Breast epithelium (tissue), 4 donors: ENCODE measurements at regions not wholly inside any gene's neighbourhood (a gene's known extent, or its start where the extent isn't known, plus 50 kb on each side); places are given as distances from the start of the nearest gene placed in this dataset.

Source experiments
- DNase-seq, 2 donors: peaks; one replicate each; pipeline ENCODE4 v3.0.0-alpha.2; 2019; ENCODE audit warnings: low spot score in 2 of 2
- H3K27ac ChIP-seq, 2 donors: fragments of 200-600 bp; sonication (generic) in 1 of 2; one replicate each; pipeline ENCODE4 v1.5.1; 2016 to 2019; ENCODE audit warnings: mild to moderate bottlenecking in 1 of 2
- H3K27me3 ChIP-seq, 2 donors: fragments of 200-600 bp; sonication (generic) in 1 of 2; one replicate each; pipeline versions ENCODE4 v1.5.1 to v1.6.0; 2017 to 2019; ENCODE audit warnings: control low read depth in 1 of 2, mild to moderate bottlenecking in 1 of 2
- H3K36me3 ChIP-seq: fragments of 200-600 bp; one replicate; pipeline ENCODE4 v1.5.1; 2019
- H3K4me1 ChIP-seq, 2 donors: fragments of 200-600 bp; sonication (generic); one replicate each; pipeline ENCODE4 v1.5.1; 2016 to 2019; ENCODE audit warnings: control low read depth in 1 of 2
- H3K4me3 ChIP-seq, 3 donors: fragments of 200-600 bp; sonication (generic); 1 replicate in 2 of 3; 2 replicates in 1 of 3; pipeline ENCODE4 v1.5.1; 2016 to 2019; ENCODE audit warnings: mild to moderate bottlenecking in 3 of 3, moderate library complexity in 2 of 3
- H3K9me3 ChIP-seq, 2 donors: fragments of 200-600 bp; sonication (generic) in 1 of 2; one replicate each; pipeline ENCODE4 v1.5.1; 2016 to 2019; ENCODE audit warnings: control low read depth in 1 of 2
- POLR2A ChIP-seq: fragments of 450-650 bp; IDR thresholded peaks from one replicate; pipeline ENCODE4 v1.6.1; 2016; ENCODE audit warnings: antibody characterized with exemption, mild to moderate bottlenecking, moderate library complexity
- POLR2AphosphoS5 ChIP-seq, 3 donors: sonication (generic); formaldehyde crosslinking; IDR thresholded peaks; one replicate each; pipeline ENCODE4 v1.6.1; 2017; ENCODE audit warnings: antibody characterized with exemption in 3 of 3
- intact Hi-C: fragments of 100-400 bp; cut with DNase I; formaldehyde crosslinking; loops from one replicate; pipeline ENCODE4 v1.15.1; 2023; ENCODE audit warnings: low total_unique reads
- TF ChIP-seq, protein P1 (sequence below), 3 donors: fragments of 450-650 bp; IDR thresholded peaks; one replicate each; pipeline ENCODE4 v1.5.1; 2016 to 2017; ENCODE audit warnings: antibody characterized with exemption in 3 of 3, mild to moderate bottlenecking in 3 of 3, moderate library complexity in 3 of 3

DNA sequence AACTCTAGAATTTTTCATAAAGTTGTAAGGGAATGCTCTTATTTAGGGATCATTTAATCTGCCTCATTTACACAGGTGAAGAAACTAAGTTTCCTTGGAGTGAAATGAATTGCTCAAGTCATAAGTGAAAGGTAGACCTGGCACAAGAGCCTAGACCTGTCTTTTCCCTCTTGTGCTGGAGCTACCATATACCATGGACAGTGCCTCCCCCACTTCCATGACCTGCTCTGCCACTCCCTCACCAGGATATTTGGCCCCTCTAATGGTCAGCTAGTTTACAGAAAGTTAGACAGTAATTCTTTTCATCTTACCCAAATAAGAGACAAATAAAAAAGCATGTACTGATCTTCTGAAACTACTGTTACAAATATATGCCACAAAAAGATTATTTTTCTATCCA, 105.5 kb upstream of the ACO1 start:
- H3K27me3 ChIP-seq, result no peaks in the 10 kb centered on the region
- no peaks in the 10 kb centered on the region for H3K36me3 ChIP-seq
- no peak for DNase-seq
- no peaks in the 10 kb centered on the region for H3K4me1 ChIP-seq
- no peaks in the 10 kb centered on the region for H3K9me3 ChIP-seq
- TF ChIP-seq POLR2AphosphoS5 (IDR thresholded peaks at IDR 0.05), result no peak
- TF ChIP-seq, protein P1, sequence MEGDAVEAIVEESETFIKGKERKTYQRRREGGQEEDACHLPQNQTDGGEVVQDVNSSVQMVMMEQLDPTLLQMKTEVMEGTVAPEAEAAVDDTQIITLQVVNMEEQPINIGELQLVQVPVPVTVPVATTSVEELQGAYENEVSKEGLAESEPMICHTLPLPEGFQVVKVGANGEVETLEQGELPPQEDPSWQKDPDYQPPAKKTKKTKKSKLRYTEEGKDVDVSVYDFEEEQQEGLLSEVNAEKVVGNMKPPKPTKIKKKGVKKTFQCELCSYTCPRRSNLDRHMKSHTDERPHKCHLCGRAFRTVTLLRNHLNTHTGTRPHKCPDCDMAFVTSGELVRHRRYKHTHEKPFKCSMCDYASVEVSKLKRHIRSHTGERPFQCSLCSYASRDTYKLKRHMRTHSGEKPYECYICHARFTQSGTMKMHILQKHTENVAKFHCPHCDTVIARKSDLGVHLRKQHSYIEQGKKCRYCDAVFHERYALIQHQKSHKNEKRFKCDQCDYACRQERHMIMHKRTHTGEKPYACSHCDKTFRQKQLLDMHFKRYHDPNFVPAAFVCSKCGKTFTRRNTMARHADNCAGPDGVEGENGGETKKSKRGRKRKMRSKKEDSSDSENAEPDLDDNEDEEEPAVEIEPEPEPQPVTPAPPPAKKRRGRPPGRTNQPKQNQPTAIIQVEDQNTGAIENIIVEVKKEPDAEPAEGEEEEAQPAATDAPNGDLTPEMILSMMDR (IDR thresholded peaks at IDR 0.05), result no peak
- TF ChIP-seq POLR2A, result no peak
- intact Hi-C loops, result no loop called here
- H3K4me3 ChIP-seq, result no peak overlapping the region
- no peak overlapping the region for H3K27ac ChIP-seq

DNA sequence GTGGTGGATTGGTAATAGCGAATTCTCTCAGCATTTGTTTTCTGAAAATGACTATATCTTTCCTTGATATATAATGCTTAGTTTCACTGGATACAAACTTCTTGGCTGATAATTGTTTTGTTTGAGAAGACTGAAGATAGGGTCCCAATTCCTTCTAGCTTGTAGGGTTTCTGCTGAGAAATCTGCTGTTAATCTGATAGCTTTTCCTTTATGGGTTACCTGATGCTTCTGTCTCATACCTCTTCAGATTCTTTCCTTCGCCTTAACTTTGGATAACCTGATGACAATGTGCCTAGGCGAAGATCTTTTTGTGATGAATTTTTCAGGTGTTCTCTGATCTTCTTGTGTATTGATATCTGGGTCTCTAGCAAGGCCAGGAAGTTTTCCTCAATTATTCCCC, 94.7 kb upstream of the ACO1 start:
- Histone ChIP-seq H3K4me1 (no peaks in the 10 kb centered on the region), H3K9me3 (no peaks in the 10 kb centered on the region), H3K4me3 (no peak overlapping the region), H3K36me3 (no peaks in the 10 kb centered on the region), H3K27ac (no peak overlapping the region), H3K27me3 (no peaks in the 10 kb centered on the region)
- intact Hi-C loops, result no loop called here
- no peak for DNase-seq
- no peak for TF ChIP-seq POLR2A
- TF ChIP-seq, protein P1 (IDR thresholded peaks at IDR 0.05), result no peak
- TF ChIP-seq POLR2AphosphoS5 (IDR thresholded peaks at IDR 0.05), result no peak

DNA sequence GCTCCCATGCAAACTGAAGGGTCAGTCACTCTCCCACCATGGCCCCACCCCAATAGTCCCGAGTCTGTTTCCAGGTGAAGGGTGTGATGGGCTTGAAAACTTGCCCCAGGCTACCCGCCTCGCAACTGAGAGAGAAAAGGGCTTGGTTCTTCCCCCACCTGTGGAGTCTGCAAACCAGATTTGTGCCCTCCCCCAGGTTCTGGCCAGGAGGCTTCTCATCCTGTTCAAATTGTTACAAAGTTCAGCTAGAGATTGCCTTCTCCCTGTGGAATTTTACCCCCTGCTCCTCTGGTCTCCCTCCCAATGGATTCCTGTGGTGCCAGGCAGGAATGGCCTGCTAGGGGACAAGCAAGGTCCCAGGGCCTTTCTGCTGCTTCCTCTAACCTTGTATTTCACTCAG, 93.1 kb upstream of the ACO1 start:
- no peaks in the 10 kb centered on the region for H3K36me3 ChIP-seq
- no peak overlapping the region for H3K4me3 ChIP-seq
- intact Hi-C loops, result no loop called here
- no peaks in the 10 kb centered on the region for H3K9me3 ChIP-seq
- TF ChIP-seq POLR2A (no peak), POLR2AphosphoS5 (IDR thresholded peaks at IDR 0.05) (no peak)
- TF ChIP-seq, protein P1 (IDR thresholded peaks at IDR 0.05), result no peak
- H3K27ac ChIP-seq, result no peak overlapping the region
- H3K27me3 ChIP-seq, result no peaks in the 10 kb centered on the region
- no peak for DNase-seq
- H3K4me1 ChIP-seq, result no peaks in the 10 kb centered on the region

DNA sequence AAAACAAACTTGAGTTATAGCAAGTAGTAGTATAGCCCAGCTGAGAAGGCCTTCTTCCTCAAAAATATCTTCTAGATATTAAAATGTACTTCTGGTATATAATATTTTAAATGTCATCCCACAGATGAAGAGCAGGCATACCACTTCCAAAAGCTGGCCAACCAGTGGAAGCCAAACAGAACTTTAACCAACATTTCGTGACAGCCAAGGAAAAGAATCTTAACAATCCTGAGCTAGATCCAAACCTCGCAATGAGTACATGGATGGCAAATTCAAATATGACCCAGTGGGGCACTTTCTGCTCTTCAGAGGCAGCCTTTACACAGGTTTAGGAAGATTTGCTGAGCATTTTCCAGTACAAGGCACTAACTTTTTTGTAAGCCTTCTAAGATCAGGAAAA, 91.8 kb upstream of the ACO1 start:
- TF ChIP-seq, protein P1 (IDR thresholded peaks at IDR 0.05), result no peak
- TF ChIP-seq POLR2A (no peak), POLR2AphosphoS5 (IDR thresholded peaks at IDR 0.05) (no peak)
- Histone ChIP-seq H3K9me3 (no peaks in the 10 kb centered on the region), H3K27ac (no peak overlapping the region), H3K27me3 (no peaks in the 10 kb centered on the region), H3K36me3 (no peaks in the 10 kb centered on the region), H3K4me3 (no peak overlapping the region), H3K4me1 (no peaks in the 10 kb centered on the region)
- intact Hi-C loops, result no loop called here
- no peak for DNase-seq

DNA sequence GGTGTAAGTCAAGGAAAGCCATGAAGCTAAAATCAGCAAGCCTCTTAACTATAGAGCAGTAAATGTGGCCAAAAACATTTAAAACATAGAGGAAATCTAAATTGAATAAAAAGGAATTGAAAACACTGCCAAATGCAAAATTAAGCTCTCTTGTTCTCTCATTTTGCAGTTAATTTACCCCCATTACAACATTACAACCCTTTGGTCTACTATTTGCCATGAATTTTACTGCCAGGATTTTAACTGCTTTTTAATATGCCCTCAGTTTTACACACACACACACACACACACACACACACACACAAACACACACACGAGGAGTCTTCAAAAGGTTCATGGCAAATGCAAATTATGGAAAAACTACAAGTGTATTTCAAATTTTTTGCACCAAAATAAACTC, 91.4 kb upstream of the ACO1 start:
- Histone ChIP-seq H3K36me3 (no peaks in the 10 kb centered on the region), H3K27me3 (no peaks in the 10 kb centered on the region), H3K27ac (no peak overlapping the region), H3K9me3 (no peaks in the 10 kb centered on the region), H3K4me1 (no peaks in the 10 kb centered on the region), H3K4me3 (no peak overlapping the region)
- intact Hi-C loops, result no loop called here
- no peak for DNase-seq
- TF ChIP-seq POLR2A, result no peak
- no peak for TF ChIP-seq POLR2AphosphoS5 (IDR thresholded peaks at IDR 0.05)
- TF ChIP-seq, protein P1 (IDR thresholded peaks at IDR 0.05), result no peak
